ENCODE measurements at regions not wholly inside any gene's neighbourhood (a gene's known extent, or its start where the extent isn't known, plus 50 kb on each side); places are given as distances from the start of the nearest gene placed in this dataset.

DNA sequence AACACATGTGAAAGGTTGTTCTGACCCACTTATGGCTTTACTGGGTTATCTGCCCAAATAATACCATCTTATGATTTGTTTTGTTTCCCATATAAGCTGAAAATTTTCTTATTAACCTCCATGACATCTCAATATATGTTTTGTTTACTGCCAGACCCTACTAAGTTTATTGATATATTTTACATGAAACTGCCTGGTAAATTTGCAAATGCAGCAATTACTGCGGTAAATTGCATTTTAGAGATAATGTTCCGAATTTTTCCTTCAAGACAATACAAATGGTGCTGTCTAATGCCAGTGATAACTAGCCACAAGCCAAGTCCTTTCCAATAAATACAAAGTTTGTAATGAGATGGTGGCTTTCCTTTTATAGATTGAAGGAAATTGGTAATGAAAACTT is 275.9 kb downstream of the SAMD5 start (continued):
- TF ChIP-seq, protein P1, sequence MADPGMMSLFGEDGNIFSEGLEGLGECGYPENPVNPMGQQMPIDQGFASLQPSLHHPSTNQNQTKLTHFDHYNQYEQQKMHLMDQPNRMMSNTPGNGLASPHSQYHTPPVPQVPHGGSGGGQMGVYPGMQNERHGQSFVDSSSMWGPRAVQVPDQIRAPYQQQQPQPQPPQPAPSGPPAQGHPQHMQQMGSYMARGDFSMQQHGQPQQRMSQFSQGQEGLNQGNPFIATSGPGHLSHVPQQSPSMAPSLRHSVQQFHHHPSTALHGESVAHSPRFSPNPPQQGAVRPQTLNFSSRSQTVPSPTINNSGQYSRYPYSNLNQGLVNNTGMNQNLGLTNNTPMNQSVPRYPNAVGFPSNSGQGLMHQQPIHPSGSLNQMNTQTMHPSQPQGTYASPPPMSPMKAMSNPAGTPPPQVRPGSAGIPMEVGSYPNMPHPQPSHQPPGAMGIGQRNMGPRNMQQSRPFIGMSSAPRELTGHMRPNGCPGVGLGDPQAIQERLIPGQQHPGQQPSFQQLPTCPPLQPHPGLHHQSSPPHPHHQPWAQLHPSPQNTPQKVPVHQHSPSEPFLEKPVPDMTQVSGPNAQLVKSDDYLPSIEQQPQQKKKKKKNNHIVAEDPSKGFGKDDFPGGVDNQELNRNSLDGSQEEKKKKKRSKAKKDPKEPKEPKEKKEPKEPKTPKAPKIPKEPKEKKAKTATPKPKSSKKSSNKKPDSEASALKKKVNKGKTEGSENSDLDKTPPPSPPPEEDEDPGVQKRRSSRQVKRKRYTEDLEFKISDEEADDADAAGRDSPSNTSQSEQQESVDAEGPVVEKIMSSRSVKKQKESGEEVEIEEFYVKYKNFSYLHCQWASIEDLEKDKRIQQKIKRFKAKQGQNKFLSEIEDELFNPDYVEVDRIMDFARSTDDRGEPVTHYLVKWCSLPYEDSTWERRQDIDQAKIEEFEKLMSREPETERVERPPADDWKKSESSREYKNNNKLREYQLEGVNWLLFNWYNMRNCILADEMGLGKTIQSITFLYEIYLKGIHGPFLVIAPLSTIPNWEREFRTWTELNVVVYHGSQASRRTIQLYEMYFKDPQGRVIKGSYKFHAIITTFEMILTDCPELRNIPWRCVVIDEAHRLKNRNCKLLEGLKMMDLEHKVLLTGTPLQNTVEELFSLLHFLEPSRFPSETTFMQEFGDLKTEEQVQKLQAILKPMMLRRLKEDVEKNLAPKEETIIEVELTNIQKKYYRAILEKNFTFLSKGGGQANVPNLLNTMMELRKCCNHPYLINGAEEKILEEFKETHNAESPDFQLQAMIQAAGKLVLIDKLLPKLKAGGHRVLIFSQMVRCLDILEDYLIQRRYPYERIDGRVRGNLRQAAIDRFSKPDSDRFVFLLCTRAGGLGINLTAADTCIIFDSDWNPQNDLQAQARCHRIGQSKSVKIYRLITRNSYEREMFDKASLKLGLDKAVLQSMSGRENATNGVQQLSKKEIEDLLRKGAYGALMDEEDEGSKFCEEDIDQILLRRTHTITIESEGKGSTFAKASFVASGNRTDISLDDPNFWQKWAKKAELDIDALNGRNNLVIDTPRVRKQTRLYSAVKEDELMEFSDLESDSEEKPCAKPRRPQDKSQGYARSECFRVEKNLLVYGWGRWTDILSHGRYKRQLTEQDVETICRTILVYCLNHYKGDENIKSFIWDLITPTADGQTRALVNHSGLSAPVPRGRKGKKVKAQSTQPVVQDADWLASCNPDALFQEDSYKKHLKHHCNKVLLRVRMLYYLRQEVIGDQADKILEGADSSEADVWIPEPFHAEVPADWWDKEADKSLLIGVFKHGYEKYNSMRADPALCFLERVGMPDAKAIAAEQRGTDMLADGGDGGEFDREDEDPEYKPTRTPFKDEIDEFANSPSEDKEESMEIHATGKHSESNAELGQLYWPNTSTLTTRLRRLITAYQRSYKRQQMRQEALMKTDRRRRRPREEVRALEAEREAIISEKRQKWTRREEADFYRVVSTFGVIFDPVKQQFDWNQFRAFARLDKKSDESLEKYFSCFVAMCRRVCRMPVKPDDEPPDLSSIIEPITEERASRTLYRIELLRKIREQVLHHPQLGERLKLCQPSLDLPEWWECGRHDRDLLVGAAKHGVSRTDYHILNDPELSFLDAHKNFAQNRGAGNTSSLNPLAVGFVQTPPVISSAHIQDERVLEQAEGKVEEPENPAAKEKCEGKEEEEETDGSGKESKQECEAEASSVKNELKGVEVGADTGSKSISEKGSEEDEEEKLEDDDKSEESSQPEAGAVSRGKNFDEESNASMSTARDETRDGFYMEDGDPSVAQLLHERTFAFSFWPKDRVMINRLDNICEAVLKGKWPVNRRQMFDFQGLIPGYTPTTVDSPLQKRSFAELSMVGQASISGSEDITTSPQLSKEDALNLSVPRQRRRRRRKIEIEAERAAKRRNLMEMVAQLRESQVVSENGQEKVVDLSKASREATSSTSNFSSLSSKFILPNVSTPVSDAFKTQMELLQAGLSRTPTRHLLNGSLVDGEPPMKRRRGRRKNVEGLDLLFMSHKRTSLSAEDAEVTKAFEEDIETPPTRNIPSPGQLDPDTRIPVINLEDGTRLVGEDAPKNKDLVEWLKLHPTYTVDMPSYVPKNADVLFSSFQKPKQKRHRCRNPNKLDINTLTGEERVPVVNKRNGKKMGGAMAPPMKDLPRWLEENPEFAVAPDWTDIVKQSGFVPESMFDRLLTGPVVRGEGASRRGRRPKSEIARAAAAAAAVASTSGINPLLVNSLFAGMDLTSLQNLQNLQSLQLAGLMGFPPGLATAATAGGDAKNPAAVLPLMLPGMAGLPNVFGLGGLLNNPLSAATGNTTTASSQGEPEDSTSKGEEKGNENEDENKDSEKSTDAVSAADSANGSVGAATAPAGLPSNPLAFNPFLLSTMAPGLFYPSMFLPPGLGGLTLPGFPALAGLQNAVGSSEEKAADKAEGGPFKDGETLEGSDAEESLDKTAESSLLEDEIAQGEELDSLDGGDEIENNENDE (IDR thresholded peaks at IDR 0.05; ENCODE audit: insufficient replicate concordance, low read length) = no peak
- TF ChIP-seq KDM5A (IDR thresholded peaks at IDR 0.05; ENCODE audit: low read length) (no peak), SRF (IDR thresholded peaks at IDR 0.05; ENCODE audit: low read depth, low read length) (no peak), KDM1A (IDR thresholded peaks at IDR 0.05; ENCODE audit: borderline replicate concordance, low read length) (no peak)

All from H1 (cell line).